ENCODE measurements at regions not wholly inside any gene's neighbourhood (a gene's known extent, or its start where the extent isn't known, plus 50 kb on each side); places are given as distances from the start of the nearest gene placed in this dataset.
A peak's percentile ranks its signal among the peaks of the same experiment; 100 is the strongest.
"Not testable (repeated sequence)": the region's sequence is repeated elsewhere in the genome, so short reads cannot be mapped to it uniquely, and the experiment has no call there.

- no peak for DNase-seq (ENCODE audit: low spot score)
These were observed 193.7 kb downstream of the TTC39B start for GRCh38 chr9:15113288-15113687.

- no peak for DNase-seq (ENCODE audit: low spot score)
These were observed 195.9 kb downstream of the TTC39B start for GRCh38 chr9:15111071-15111470.

- DNase-seq (ENCODE audit: low spot score): peak; percentile 37
These were observed 194.7 kb upstream of the FREM1 start for GRCh38 chr9:15104826-15105420.

- no peak for DNase-seq (ENCODE audit: low spot score)
These were observed 193.1 kb upstream of the FREM1 start for GRCh38 chr9:15103290-15103689.

- no peak for DNase-seq (ENCODE audit: low spot score)
These were observed 190.9 kb upstream of the FREM1 start for GRCh38 chr9:15101095-15101494.

GRCh38 chr9:15100571-15100970 lies 190.3 kb upstream of the FREM1 start:
- no peak for DNase-seq (ENCODE audit: low spot score)

GRCh38 chr9:15096972-15097371 lies 186.7 kb upstream of the FREM1 start:
- no peak for DNase-seq (ENCODE audit: low spot score)

- DNase-seq (ENCODE audit: low spot score): peak; percentile 25
These were observed 176.6 kb upstream of the FREM1 start for GRCh38 chr9:15086778-15087324.

GRCh38 chr9:15086156-15086763 lies 176.0 kb upstream of the FREM1 start:
- no peak for DNase-seq (ENCODE audit: low spot score)

GRCh38 chr9:15081021-15081753 lies 171.0 kb upstream of the FREM1 start:
- DNase-seq (ENCODE audit: low spot score): no peak

- no peak for DNase-seq (ENCODE audit: low spot score)
These were observed 170.2 kb upstream of the FREM1 start for GRCh38 chr9:15080401-15080800.

- DNase-seq (ENCODE audit: low spot score): no peak
These were observed 169.8 kb upstream of the FREM1 start for GRCh38 chr9:15079989-15080388.

- DNase-seq (ENCODE audit: low spot score): no peak
These were observed 167.9 kb upstream of the FREM1 start for GRCh38 chr9:15077946-15078729.

- DNase-seq (ENCODE audit: low spot score): no peak
These were observed 163.4 kb upstream of the FREM1 start for GRCh38 chr9:15073620-15074019.

- DNase-seq (ENCODE audit: low spot score): no peak
These were observed 160.5 kb upstream of the FREM1 start for GRCh38 chr9:15070716-15071115.

GRCh38 chr9:15069106-15069505 lies 158.9 kb upstream of the FREM1 start:
- no peak for DNase-seq (ENCODE audit: low spot score)

- DNase-seq (ENCODE audit: low spot score): no peak
These were observed 158.0 kb upstream of the FREM1 start for GRCh38 chr9:15068261-15068660.

GRCh38 chr9:15059003-15059402 lies 148.8 kb upstream of the FREM1 start:
- no peak for DNase-seq (ENCODE audit: low spot score)

- DNase-seq (ENCODE audit: low spot score): no peak
These were observed 148.0 kb upstream of the FREM1 start for GRCh38 chr9:15058236-15058635.

GRCh38 chr9:15055284-15055683 lies 145.1 kb upstream of the FREM1 start:
- not testable (repeated sequence) for DNase-seq (ENCODE audit: low spot score)

- no peak for DNase-seq (ENCODE audit: low spot score)
These were observed 138.5 kb upstream of the FREM1 start for GRCh38 chr9:15048772-15049171.

GRCh38 chr9:15047028-15047551 lies 136.9 kb upstream of the FREM1 start:
- no peak for DNase-seq (ENCODE audit: low spot score)
